Stimulated activated CD4-positive, alpha-beta T cell treated with anti-CD3 and anti-CD28 coated beads, Interleukin-1b, Interleukin-23, amount 100 ng/mL, for 48 hours (primary cell): ENCODE measurements at regions not wholly inside any gene's neighbourhood (a gene's known extent, or its start where the extent isn't known, plus 50 kb on each side); places are given as distances from the start of the nearest gene placed in this dataset.

Experiments
- DNase-seq: peaks from one replicate; pipeline ENCODE4 v3.0.0-alpha.2; 2020

DNA sequence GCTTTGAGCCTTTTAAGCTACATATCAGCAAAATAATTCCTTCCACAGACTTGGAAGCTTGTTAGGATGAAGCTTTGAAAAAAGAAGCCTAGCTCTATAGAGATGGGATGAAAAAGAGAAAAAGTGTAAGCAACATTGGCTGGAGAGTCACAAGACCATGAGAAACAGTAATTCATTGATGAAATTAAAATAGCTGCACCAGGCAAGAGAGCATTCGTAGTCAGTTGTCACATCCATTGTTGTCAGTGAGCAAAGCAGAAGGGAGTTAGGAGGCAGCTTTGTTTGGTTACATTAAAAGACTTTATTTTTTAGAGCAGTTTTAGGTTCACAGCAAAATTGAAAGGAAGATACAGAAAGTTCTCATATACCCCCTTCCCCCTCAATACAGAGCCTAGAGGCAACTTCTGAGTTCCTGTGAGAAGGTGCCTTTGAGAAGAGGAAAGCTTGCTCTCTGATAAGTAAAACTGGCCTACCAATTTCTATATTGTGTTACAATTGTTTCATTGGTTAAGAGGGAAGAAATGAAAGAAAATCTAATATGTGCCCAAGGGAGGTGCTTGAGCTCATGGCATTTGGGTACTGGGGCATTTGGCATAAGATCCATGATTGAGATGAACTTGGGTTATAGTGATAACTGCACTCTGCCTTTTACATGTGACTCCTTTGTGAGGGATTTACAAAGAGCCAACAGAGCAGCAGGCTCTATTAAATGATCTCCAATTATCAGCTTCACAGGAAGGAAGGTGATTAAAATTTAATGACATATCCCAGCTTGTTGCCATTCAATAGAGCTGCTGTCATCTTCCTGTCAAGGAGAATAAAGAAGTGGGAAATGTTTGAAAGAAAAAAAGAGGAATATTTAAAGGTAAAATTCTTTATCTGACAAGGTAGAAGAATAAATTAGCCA is 361.3 kb upstream of the TMTC1 start:
- DNase-seq = no peak

DNA sequence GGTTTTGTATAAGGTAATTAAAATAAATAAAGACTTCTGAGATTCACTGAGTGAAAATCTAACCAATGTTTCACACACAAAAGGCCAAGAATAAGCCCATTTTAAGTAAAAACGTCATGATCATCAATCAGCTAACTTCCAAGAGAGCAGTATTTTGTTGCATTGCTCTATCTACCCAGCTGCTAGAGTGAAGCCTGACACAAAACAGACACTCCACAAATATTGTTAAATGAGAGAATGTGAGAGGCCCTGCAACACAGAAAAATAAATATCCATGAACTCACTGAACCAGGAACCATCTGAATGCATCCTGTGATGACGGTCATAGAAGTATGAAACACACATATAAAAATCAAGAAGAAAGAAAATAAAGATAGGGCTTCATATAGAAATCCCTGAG is 358.6 kb upstream of the TMTC1 start:
- DNase-seq = no peak

GRCh38 chr12:30138483-30138882 is 354.7 kb upstream of the TMTC1 start:
- DNase-seq = no peak

DNA sequence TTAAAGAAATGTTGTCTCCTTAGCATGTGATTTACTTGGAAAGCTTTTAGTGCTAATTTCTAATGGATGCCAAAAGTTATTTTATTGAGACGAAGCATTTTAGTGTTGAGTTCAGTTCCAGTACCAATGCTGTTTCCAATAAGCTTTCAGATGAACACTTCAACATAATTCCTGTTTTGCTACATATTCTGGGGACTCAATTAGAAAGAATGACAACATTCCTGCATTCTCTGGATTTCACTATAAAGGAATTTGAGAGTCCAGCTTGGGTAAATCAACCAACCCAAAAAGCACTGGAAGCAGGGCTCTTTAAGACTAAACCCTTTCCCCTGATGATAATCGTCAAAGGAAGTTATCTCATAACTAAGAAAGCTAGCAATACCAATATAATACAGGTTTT is 353.0 kb upstream of the TMTC1 start:
- DNase-seq = no peak

DNA sequence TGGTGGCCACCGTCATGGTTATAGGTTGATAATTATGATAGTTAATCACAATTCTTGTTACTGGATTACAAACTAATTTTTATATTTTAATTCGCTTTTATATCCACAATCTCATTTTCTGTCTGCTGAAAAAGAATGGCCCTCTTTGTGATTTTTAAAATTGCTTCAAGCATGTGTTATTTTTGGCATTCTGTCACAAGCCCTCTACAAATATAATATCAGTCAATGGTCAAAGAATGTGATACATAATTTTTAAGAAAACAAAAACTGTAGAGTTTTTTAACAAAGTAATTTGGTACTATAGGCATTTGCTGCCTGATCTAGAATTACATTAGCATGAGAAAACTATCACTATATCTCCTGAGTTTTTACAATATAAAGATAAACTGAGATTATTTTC is 352.0 kb upstream of the TMTC1 start:
- DNase-seq = no peak

DNA sequence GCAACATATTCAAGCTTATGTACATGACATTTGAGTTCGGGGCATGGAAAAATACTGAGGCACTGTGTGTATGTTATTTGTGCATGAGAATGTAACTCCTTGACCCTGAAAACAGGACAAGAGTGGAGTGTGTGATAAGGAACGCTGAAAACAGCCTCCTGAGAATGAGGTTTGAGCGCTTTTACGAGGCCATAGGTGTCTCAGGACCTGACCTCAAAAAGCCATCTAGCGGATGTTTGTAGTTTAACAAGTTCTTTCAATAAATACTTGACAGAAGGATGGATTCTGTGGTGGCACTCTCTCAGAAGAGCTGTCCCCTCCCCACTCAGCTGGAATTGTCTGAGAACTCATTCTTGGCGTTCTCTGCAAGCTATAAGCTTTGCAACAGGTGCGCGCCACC is 350.5 kb upstream of the TMTC1 start:
- DNase-seq = no peak

- no peak for DNase-seq
These were observed 343.2 kb upstream of the TMTC1 start for GRCh38 chr12:30126944-30127343.

DNA sequence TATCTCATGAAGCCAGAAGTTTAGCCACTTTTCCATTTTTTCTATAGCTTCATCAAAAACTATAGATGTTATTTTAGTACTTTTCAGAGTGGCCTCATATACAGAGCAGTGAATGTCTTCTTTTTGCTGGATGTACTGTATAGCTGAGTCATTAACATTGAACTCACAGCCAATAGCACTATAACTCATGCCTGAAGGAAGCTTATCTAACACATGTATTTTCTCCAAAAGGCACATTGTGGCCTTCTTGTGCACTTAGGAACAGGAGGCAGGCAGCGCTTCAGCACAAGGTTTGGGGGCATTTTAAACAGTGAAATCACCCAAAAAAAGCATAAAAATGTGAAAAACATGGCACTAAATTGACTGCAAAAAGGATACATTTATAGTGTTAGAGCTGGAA is 336.8 kb upstream of the TMTC1 start:
- no peak for DNase-seq

GRCh38 chr12:30117483-30117882 is 333.7 kb upstream of the TMTC1 start:
- DNase-seq = no peak

GRCh38 chr12:30111719-30112118 is 328.0 kb upstream of the TMTC1 start:
- DNase-seq = no peak

- DNase-seq = no peak
These were observed 327.3 kb upstream of the TMTC1 start for GRCh38 chr12:30110958-30111586.

GRCh38 chr12:30110498-30110897 is 326.8 kb upstream of the TMTC1 start:
- no peak for DNase-seq

DNA sequence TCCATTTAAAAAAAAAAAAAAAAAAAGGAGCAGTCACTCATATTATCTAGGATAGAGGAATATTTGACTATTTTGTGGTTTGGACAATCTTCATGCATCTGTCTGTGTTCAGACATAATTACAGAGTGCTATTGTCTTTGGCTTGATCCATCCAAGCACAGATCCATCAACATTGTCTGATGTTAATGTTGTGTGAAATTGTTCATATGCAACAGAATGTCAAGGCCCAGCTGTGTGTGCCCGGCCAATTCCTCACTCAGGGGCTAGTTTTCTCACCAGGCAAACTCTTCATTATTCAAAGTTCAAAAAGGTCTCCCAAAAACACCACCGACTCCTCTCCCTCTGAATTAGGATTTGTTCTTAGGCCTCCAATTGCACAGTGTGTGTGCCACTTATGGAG is 324.9 kb upstream of the TMTC1 start:
- DNase-seq = no peak

- DNase-seq = no peak
These were observed 322.6 kb upstream of the TMTC1 start for GRCh38 chr12:30106204-30106965.

DNA sequence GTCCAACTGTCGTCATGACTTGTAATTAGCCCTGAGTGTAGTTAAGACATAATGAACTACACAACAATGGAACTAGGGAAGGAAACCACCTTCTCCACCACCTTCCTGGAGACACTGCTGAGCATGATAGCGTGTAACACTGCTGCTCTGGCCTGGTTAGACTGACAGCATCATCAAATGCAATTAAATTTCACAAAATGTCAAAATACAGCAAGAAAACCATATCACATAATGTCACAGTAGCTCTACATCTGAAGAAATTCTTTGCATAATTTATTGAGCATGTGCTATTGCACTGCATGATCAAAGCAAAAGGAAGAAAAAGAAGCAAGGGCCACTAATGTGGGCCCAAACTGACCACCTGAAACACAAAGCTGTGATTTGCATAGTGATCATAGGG is 321.8 kb upstream of the TMTC1 start:
- no peak for DNase-seq

- DNase-seq = no peak
These were observed 321.2 kb upstream of the TMTC1 start for GRCh38 chr12:30104971-30105370.

DNA sequence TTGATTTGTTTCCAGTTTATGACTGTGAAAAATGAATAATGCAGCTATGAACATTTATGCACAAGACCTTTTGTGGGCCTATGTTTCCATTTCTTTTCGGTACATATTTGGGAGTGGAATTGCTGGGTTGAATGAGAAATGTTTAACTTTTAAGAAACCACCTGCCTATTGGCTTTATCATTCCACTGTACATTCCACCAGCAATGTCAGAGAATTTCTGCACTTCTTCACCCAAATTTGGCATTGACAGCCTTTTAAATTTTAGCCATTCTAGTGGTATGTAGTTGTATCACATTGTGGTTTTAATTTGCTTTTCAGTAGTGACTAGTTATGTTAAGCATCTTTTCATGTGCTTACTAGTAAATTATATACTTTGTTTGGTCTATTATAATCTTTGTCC is 317.0 kb upstream of the TMTC1 start:
- DNase-seq = no peak

GRCh38 chr12:30098677-30099076 is 314.9 kb upstream of the TMTC1 start:
- DNase-seq = no peak

GRCh38 chr12:30095511-30095910 is 311.8 kb upstream of the TMTC1 start:
- DNase-seq = no peak

DNA sequence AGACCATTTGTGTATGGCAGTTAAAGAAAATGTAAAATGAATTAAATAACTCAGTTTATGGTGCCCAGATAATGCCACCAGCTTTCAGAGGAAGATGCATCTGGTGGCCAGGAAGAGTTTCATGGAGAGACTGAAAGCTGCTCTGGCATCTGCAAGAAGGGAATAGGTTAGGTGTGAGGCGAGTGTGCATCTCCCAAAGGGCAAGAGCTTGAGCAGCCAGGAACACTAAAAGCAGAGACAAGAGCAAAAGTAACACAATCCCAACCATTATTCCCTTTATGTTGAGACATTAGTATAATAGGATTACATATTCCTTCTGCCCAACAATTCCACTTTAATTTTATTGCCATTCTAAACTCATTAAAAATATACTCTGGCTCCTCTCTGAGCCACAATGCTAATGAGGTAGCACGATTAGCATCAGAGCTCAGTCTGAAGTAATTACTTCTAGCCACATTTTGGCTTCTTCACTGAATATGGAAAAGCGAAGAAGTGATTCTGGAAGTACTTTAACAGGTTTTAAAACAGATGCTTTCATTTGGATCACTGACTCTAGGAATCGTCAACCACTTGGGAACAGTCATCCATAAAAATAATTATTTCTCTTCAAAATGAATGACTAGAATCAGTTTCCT is 309.4 kb upstream of the TMTC1 start:
- no peak for DNase-seq

GRCh38 chr12:30090258-30090657 is 306.5 kb upstream of the TMTC1 start:
- no peak for DNase-seq

DNA sequence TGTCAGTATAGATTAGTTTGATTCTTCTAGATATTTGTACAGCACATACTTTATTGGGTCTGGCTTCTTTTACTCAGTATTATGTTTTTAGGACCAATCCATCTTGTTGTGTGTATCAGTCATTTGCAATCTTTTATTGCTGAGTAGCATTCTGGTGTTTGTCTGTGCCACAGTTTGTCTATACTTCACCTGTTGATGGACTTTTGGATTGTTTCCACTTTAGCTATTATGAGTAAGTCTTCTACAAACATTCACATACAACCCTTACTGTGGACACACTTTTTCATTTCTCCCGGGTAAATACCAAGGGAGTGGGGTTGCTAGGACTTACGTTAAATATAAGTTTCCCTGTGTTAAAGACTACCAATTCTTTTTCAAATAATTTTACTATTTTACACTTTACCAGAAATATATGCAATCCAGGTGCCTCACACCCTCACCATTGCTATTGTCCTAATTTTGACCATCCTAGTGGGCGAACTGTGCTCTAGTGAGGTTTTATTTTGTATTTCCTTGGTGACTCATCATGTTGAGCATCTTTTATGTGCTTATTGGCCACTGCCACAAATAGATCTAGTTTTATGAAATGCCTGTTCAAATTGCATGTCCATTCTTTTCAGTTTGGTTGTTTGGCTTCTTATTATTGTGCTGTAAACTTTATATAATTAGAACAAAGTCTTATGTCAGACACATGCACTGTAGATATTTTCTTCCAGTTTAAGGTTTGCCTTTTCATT is 304.7 kb upstream of the TMTC1 start:
- DNase-seq = no peak

GRCh38 chr12:30082381-30082780 is 298.6 kb upstream of the TMTC1 start:
- no peak for DNase-seq
